Ovary (tissue), 7 donors: ENCODE measurements at regions not wholly inside any gene's neighbourhood (a gene's known extent, or its start where the extent isn't known, plus 50 kb on each side); places are given as distances from the start of the nearest gene placed in this dataset.

ENCODE experiments used
- DNase-seq, 5 donors: peaks; one replicate each; pipeline ENCODE4 v3.0.0-alpha.2; 2019 to 2020
- H3K27ac ChIP-seq, 2 donors: fragments of 200-600 bp; one replicate each; pipeline versions ENCODE4 v1.5.1 to v1.8.0; 2019 to 2022
- H3K27me3 ChIP-seq: fragments of 200-600 bp; one replicate; pipeline ENCODE4 v1.8.0; 2022
- H3K36me3 ChIP-seq: fragments of 200-600 bp; sonication (generic); one replicate; pipeline ENCODE4 v1.5.1; 2019
- H3K4me1 ChIP-seq: one replicate; pipeline ENCODE4 v1.8.1; 2013; ENCODE audit warnings: mild to moderate bottlenecking, moderate library complexity; ENCODE audit not compliant: insufficient read depth
- H3K4me3 ChIP-seq: fragments of 200-600 bp; sonication (generic); one replicate; pipeline ENCODE4 v1.5.1; 2017
- H3K9me3 ChIP-seq, 2 donors: fragments of 200-600 bp in 1 of 2; sonication (generic) in 1 of 2; one replicate each; pipeline versions ENCODE4 v1.5.1 to v1.8.1; 2013 to 2019; ENCODE audit warnings: mild to moderate bottlenecking in 1 of 2, moderate library complexity in 1 of 2
- EP300 ChIP-seq: sonication (generic); formaldehyde crosslinking; IDR thresholded peaks from one replicate; pipeline ENCODE4 v1.6.1; 2017; ENCODE audit warnings: antibody characterized with exemption
- POLR2A ChIP-seq: fragments of 450-650 bp; IDR thresholded peaks from one replicate; pipeline ENCODE4 v1.6.1; 2017; ENCODE audit warnings: antibody characterized with exemption, mild to moderate bottlenecking, moderate library complexity
- WGBS, 3 donors: extraction: QIAGEN DNeasy Blood & Tissue Kit in 1 of 3; methylation state at CpG; one replicate each; pipeline versions ENCODE4 v1.1.5 to v1.1.7; 2013 to 2017; 5-methylcytosine and 5-hydroxymethylcytosine counted together
- intact Hi-C, 4 donors: fragments of 100-400 bp; cut with DNase I; formaldehyde crosslinking; loops; one replicate each; pipeline versions ENCODE4 v1.11.0 to v1.15.1; 2022 to 2023
- TF ChIP-seq, protein P1 (sequence below), 3 donors: fragments of 450-650 bp in 2 of 3; fragments of 200-600 bp in 1 of 3; IDR thresholded peaks; one replicate each; pipeline versions ENCODE4 v1.5.1 to v1.8.0; 2016 to 2022; ENCODE audit warnings: antibody characterized with exemption in 3 of 3, mild to moderate bottlenecking in 1 of 3
- donor health status: DM: no; HTN: no; CAD: no; lungs with moderate emphysema.
- donor health status: DM: no; HTN: no; CAD: no.
- donor health status: Bipolar disorder and iron deficiency.
- donor health status: DM: no; HTN: no; CAD: no.
- donor health status: DM: yes; HTN: yes; CAD: no.

GRCh38 chr1:94714152-94714551 lies 106.0 kb upstream of the SLC44A3 start:
- no peak for TF ChIP-seq EP300
- WGBS, 3 donors: 95 to 98% (median 98%) methylated on average over 5 of the region's 5 CpGs

GRCh38 chr1:94713472-94714141 lies 106.5 kb upstream of the SLC44A3 start:
- Histone ChIP-seq H3K27me3 (no peaks in the 10 kb centered on the region), H3K27ac (peak overlapping the region in 1 of 2 donors; percentile 21), H3K4me3 (no peak overlapping the region), H3K9me3 (no peaks in the 10 kb centered on the region), H3K4me1 (peaks cover 1% of the 10 kb centered on the region), H3K36me3 (no peaks in the 10 kb centered on the region)
- no peak for TF ChIP-seq POLR2A
- TF ChIP-seq EP300: no peak
- TF ChIP-seq, protein P1, sequence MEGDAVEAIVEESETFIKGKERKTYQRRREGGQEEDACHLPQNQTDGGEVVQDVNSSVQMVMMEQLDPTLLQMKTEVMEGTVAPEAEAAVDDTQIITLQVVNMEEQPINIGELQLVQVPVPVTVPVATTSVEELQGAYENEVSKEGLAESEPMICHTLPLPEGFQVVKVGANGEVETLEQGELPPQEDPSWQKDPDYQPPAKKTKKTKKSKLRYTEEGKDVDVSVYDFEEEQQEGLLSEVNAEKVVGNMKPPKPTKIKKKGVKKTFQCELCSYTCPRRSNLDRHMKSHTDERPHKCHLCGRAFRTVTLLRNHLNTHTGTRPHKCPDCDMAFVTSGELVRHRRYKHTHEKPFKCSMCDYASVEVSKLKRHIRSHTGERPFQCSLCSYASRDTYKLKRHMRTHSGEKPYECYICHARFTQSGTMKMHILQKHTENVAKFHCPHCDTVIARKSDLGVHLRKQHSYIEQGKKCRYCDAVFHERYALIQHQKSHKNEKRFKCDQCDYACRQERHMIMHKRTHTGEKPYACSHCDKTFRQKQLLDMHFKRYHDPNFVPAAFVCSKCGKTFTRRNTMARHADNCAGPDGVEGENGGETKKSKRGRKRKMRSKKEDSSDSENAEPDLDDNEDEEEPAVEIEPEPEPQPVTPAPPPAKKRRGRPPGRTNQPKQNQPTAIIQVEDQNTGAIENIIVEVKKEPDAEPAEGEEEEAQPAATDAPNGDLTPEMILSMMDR (IDR thresholded peaks at IDR 0.05): no peak
- DNase-seq: peak; percentile 78 to 95 (median 89)
- WGBS, 3 donors: 30 to 37% (median 31%) methylated on average over 7 of the region's 7 CpGs
- intact Hi-C loops: no loop called here

More at GRCh38 chr1:94714152-94714551, 106.0 kb upstream of the SLC44A3 start:
- H3K27me3 ChIP-seq: no peaks in the 10 kb centered on the region
- peaks cover 1% of the 10 kb centered on the region for H3K4me1 ChIP-seq
- peak overlapping the region in 1 of 2 donors; percentile 21 for H3K27ac ChIP-seq
- intact Hi-C loops: no loop called here
- no peaks in the 10 kb centered on the region for H3K9me3 ChIP-seq
- no peak overlapping the region for H3K4me3 ChIP-seq
- H3K36me3 ChIP-seq: no peaks in the 10 kb centered on the region
- no peak for DNase-seq

DNA sequence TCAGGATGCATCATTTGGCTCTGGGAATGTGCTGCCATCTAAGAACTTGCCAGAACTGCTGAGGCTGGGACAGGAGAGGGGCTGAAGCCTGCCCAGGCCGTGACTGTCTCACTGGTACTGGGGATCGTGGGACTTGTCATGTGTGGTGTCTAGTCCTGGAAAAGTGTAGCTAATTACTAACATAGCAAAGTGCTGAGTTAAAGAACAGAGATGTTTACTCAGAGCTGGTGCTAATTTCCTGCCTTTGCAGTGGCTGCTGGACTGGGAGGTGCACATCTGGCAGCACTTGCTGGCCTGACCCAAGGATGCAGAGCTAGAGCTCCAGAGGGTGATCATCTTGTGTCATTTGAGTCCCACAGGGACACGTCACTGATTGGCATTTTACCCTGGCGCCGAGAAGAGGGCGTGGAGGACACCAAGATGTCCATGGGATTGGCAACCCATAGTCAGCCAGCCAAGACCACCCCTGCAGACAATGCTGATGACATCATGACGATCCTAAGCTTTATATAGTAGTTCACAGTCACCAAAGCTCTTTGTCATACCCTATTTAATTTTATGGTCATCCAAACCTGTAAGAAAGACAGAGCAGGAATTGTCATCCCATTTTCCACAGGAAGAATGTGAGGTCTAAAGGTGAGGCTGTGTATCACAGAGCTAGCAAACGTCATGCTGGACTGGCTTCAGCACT lies 110.1 kb upstream of the SLC44A3 start:
- WGBS, 3 donors: 78 to 95% (median 81%) methylated on average over 8 of the region's 8 CpGs
- TF ChIP-seq POLR2A (no peak), EP300 (no peak)
- TF ChIP-seq, protein P1 (IDR thresholded peaks at IDR 0.05): no peak
- Histone ChIP-seq H3K27ac (no peak overlapping the region), H3K4me1 (peaks cover 6% of the 10 kb centered on the region), H3K27me3 (no peaks in the 10 kb centered on the region), H3K9me3 (no peaks in the 10 kb centered on the region), H3K4me3 (no peak overlapping the region), H3K36me3 (no peaks in the 10 kb centered on the region)
- intact Hi-C loops: loop anchor here in 2 of 4 donors (10.0 kb wide), 3 partner anchors 55 to 165 kb away; partner anchors contain the start of gene F3 (in 2 of the 2)
- DNase-seq: no peak

DNA sequence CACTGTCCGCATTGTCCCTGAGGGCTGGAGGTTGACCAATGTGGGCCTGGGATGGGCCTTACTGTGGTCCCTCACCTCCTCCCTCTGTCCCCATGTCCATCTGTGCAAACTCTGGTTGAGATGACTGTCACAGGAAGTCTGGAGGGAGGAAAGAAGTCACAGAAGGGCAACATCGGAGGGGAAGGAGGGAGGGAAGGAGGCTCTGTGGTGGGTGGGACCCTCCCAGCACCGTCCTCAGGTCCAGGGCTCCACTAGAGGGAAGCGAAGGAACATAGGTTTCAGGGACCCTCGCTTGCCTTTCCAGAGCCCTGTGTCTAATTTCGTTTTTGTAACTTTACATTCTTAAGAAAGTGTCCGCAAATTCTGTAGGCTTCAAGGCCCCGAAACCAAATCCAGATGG lies 111.3 kb upstream of the SLC44A3 start:
- Histone ChIP-seq H3K4me3 (no peak overlapping the region), H3K36me3 (no peaks in the 10 kb centered on the region), H3K4me1 (peaks cover 6% of the 10 kb centered on the region), H3K27me3 (no peaks in the 10 kb centered on the region), H3K27ac (peak overlapping the region in 1 of 2 donors; percentile 49), H3K9me3 (no peaks in the 10 kb centered on the region)
- DNase-seq: no peak
- TF ChIP-seq POLR2A (no peak), EP300 (no peak)
- TF ChIP-seq, protein P1 (IDR thresholded peaks at IDR 0.05): no peak
- 85 to 92% (median 90%) methylated on average over 8 of the region's 8 CpGs for WGBS, 3 donors
- intact Hi-C loops: loop anchor here in 2 of 4 donors (10.0 kb wide), 3 partner anchors 54 to 164 kb away; partner anchors contain the start of gene F3 (in 2 of the 2)

DNA sequence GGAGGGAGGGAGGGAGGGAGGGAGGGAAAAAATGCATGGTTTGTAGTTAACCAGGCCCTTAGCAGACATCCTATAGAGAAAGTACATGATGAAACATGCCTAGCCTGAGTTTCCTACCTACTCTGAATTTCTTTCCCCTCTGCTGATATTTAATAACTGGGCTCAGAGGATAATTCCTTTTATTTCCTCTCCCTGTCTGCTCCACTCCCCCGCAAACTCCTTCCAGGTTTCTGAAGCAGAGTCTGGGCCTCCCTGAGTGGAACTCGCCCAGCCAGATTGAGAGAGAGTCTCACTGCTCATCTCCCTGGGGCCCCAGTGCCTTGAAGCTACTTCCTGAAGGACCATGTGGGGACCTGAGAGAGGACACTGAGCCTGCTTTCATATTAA lies 111.9 kb upstream of the SLC44A3 start:
- Histone ChIP-seq H3K27ac (peak overlapping the region in 1 of 2 donors; percentile 49), H3K36me3 (no peaks in the 10 kb centered on the region), H3K9me3 (no peaks in the 10 kb centered on the region), H3K4me1 (peaks cover 5% of the 10 kb centered on the region), H3K4me3 (no peak overlapping the region), H3K27me3 (no peaks in the 10 kb centered on the region)
- WGBS, 3 donors: 44 to 69% (median 60%) methylated on average over 2 of the region's 2 CpGs
- DNase-seq: peak in 1 of 5 donors; percentile 50
- intact Hi-C loops: loop anchor here in 2 of 4 donors (10.0 kb wide), 3 partner anchors 53 to 163 kb away; partner anchors contain the start of gene F3 (in 2 of the 2)
- TF ChIP-seq, protein P1 (IDR thresholded peaks at IDR 0.05): no peak
- TF ChIP-seq EP300: no peak
- TF ChIP-seq POLR2A: no peak
